GM18508 (cell line): ENCODE measurements at regions not wholly inside any gene's neighbourhood (a gene's known extent, or its start where the extent isn't known, plus 50 kb on each side); places are given as distances from the start of the nearest gene placed in this dataset.

Source experiments
- ATAC-seq: cut with Tn5 transposase; IDR thresholded peaks from one replicate; pipeline ENCODE4 v1.9.1; 2021; ENCODE audit warnings: moderate number of reproducible peaks; ENCODE audit not compliant: insufficient read depth, unreplicated experiment

DNA sequence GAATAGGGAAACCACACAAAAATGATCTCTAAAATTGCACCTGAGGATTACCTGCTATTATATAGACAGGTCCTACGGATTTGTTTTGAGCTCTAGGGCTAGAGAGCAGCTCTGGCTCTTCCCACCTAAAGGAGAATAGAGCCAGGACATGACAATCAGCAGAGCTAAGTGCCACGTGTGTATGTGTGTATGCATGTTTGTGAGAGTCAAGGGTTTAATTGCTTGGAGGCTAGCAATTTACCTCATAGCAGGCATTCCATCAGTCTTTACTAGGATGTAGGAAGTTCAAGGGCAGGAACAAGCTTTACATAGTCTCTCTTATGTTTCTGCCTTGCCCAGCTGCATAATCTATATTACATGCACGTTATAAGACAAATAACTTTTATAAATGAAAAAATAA lies 498.2 kb downstream of the NSUN3 start:
- no peak for ATAC-seq

GRCh38 chr3:94564247-94564646 lies 501.4 kb downstream of the NSUN3 start:
- no peak for ATAC-seq

DNA sequence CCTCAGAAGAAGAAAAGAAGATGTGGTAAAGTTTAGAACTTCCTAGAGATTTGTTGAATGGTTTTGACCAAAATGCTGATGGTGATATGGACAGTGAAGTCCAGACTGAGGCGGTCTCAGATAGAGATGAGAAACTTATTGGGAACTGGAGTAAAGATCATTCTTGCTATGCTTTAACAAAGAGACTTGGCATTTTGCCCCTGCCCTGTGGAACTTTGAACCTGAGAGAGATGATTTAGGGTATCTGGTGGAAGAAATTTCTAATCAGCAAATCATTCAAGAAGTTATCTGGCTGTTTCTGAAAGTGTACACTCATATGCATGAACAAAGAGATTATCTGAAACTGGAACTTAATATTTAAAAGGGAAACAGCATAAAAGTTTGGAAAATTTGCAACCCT lies 505.2 kb downstream of the NSUN3 start:
- ATAC-seq, result no peak

- no peak for ATAC-seq
Observed at GRCh38 chr3:94573337-94573736, 510.5 kb downstream of the NSUN3 start.

GRCh38 chr3:94587291-94587690 lies 524.4 kb downstream of the NSUN3 start:
- no peak for ATAC-seq

DNA sequence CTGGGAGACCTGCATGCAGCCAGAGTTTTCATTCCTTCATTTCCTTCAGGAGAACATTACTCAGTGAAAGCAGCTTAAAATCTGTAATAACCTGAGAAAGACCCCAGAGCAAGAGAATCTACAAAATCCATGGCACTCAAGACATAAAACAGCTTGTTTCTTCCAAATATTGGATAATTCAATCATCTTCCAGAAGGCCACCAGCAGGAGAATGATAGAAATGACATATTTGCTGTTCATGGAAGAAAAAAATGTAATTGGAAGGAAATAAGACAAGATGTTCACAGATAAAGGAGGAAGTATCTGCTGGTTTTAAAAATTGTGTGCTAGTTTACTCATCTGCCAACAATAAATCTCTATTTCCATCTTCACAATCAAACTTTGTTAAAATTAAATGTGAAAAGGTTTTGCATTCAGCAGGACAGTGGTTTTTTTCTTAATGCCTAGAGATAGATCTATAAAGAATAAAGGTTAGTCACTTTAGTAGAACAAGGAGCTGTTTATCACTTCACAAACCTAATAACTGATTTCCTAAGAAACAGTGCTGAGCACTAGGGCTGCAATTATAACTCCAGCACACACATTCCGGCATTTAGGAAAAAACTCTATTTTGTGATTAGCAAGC lies 530.8 kb downstream of the NSUN3 start:
- no peak for ATAC-seq

DNA sequence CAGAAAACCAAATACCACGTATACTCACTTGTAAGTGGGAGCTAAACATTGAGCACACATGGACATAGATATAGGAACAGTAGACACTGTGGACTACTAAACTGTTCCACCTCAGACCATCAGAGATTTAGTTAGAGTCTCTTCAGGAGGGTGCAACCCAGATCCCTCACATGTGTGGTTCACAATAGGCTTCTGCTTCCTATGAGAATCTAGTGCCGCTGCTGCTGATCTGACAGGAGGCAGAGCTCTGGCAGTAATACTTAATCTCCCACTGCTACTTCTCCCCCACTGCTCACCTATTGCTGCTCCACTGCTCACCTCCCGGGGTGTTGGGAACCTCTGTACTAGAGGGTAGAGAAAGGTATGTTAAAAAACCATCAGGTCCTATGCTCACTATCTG lies 533.3 kb downstream of the NSUN3 start:
- no peak for ATAC-seq

GRCh38 chr3:94596887-94597566 lies 534.2 kb downstream of the NSUN3 start:
- no peak for ATAC-seq

GRCh38 chr3:94607778-94608177 lies 544.9 kb downstream of the NSUN3 start:
- no peak for ATAC-seq

- ATAC-seq, result no peak
Observed at GRCh38 chr3:94609908-94610307, 547.0 kb downstream of the NSUN3 start.

GRCh38 chr3:94611596-94611995 lies 548.7 kb downstream of the NSUN3 start:
- ATAC-seq, result no peak

DNA sequence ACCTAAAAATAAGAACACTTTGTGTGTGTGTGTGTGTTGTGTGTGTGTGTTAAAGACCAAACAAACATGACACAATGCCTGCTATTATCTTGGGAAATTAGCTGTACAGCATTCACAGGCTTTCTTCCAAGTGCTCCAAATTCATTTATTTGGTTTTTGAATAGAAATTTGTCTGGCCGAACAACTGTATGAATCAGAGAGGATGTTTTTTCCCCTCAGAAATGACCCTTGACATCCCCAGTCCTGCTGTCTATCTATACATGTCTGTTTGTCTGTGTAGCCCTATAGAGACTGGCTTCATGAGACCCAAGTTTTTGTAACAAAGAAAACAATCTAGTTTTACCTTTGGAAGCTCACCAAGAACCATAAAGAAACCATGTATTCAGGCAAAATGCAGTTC lies 549.8 kb downstream of the NSUN3 start:
- ATAC-seq, result no peak

DNA sequence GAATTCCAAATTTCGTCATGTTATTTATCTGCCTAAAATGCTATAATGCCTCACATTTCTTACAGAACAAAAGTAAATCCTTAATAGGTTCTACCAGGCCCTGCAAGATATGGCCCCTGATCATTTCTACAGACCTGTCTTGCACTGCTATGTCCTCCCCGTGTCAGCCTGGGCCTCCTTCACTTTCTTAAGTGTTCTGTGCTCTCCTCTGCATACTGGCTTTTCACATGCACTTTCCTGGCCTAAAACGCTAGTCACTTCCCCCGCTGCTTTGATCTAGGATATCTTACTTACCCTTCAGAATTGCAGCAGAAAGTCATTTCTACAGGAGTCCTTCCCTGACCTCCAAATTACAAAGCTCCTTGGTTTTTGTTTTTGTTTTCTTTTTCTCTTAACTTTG lies 551.3 kb downstream of the NSUN3 start:
- no peak for ATAC-seq

- ATAC-seq, result no peak
Observed at GRCh38 chr3:94615275-94616065, 552.6 kb downstream of the NSUN3 start.

DNA sequence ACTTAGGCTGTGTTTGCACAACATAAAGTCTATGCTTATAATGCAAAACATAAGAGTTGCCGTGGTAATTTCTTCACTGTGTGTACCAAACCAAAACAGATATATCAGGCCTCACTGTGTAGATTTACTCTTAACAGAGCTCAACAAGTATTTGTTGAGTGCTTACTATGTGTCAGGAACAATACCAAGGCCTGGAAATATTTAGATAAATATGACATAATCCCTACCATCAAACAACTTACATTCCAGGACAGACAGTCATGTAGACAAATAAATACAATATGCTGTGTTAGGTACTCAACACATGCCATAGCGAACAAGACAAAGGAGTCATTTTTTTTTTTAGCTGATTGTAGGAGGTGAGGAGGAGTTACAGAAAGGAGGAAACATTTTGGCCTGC lies 554.0 kb downstream of the NSUN3 start:
- no peak for ATAC-seq

- ATAC-seq, result no peak
Observed at GRCh38 chr3:94617312-94617711, 554.5 kb downstream of the NSUN3 start.

DNA sequence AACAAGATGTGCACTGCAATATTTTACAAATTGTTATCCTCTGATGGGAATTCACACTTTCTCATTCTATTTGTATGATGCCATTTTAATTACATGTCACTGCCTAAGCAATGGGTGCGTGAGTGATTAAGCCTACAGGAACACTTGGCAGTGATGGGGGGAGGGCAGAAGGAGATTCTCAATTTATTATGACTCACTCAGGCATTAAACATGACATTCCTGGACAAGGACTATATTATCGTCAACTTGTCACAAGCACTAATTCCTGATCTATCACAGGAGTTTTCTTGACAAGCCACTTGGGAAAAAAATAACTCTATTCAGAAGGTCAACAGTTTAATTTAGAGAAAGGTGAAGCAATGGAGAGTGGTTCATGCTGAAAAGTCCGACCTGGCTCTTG lies 556.8 kb downstream of the NSUN3 start:
- ATAC-seq, result no peak

DNA sequence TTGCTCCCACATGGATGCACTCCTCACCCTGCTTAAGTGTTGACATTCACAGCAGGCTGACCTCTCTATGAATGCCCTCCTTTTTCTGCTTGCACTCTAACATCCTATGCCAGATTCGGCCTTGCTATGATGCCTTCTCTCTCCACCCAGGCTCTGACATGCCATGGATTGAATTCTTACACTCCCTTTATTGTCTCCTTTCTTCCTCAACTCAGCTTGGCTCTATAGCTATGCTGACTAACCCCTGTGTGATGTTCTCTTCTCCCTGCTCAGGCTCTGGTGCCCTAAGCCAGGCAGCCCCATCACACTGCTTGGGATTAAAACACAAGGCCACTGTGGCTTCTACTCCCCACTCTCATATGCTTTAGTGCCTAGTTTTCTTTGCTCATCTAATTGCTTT lies 563.7 kb downstream of the NSUN3 start:
- ATAC-seq, result no peak

GRCh38 chr3:94627689-94628088 lies 564.8 kb downstream of the NSUN3 start:
- ATAC-seq, result no peak

DNA sequence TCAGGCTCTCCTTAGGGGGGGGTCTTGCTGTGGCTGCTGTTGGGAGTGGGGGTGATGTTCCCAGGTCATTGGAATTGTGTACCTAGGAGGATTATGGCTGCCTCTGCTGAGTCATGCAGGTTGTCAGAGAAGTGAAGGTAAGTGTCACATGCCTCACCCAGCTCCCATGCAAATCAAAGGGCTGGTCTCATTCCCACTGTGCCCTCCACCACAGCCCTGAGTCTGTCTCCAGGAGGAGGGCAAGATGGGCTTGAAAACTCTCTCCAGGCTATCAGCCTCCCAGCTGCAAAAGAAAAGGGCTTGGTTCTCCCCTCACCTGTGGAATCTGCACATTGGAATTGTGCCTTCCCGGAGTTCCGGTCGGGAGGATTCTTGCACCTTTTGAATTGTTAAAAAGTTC lies 580.5 kb downstream of the NSUN3 start:
- no peak for ATAC-seq

GRCh38 chr3:94645790-94646189 lies 582.9 kb downstream of the NSUN3 start:
- no peak for ATAC-seq

- ATAC-seq, result no peak
Observed at GRCh38 chr3:94647131-94647530, 584.3 kb downstream of the NSUN3 start.
